ENCODE measurements at regions not wholly inside any gene's neighbourhood (a gene's known extent, or its start where the extent isn't known, plus 50 kb on each side); places are given as distances from the start of the nearest gene placed in this dataset.

- TF ChIP-seq CTCF (IDR thresholded peaks at IDR 0.05): no peak
- TF ChIP-seq ZFX (IDR thresholded peaks at IDR 0.05; ENCODE audit: borderline replicate concordance): no peak
Observed at GRCh38 chr18:44033144-44033701, 647.5 kb upstream of the SETBP1 start.
